ENCODE measurements at regions not wholly inside any gene's neighbourhood (a gene's known extent, or its start where the extent isn't known, plus 50 kb on each side); places are given as distances from the start of the nearest gene placed in this dataset.
A peak's percentile ranks its signal among the peaks of the same experiment; 100 is the strongest.

- no peak for TF ChIP-seq FUBP1 (CRISPR knock-in tag; IDR thresholded peaks at IDR 0.05; ENCODE audit: borderline replicate concordance)
- TF ChIP-seq POLR2AphosphoS5 (IDR thresholded peaks at IDR 0.05; ENCODE audit: low read depth, low read length), result no peak
- no peak for TF ChIP-seq FOXK2 (IDR thresholded peaks at IDR 0.05)
- no peak for TF ChIP-seq ZNF839 (CRISPR knock-in tag; IDR thresholded peaks at IDR 0.05; ENCODE audit: borderline replicate concordance)
- no peak for TF ChIP-seq ZNF878 (CRISPR knock-in tag; IDR thresholded peaks at IDR 0.05)
Measured at GRCh38 chr16:14018851-14019250, 52.3 kb upstream of the MRTFB start (continued).

GRCh38 chr16:14020141-14020540 lies 51.0 kb upstream of the MRTFB start:
- POLR2A ChIA-PET, result no interaction called here
- peak; percentile 24 to 48; a peak in 2 of 4 replicates for TF ChIP-seq NR2F1 (CRISPR knock-in tag; IDR thresholded peaks at IDR 0.05)
- 0 out of 2 replicates have a peak, but pooled peaks have one; percentile 47 for TF ChIP-seq SMAD3 (CRISPR knock-in tag; IDR thresholded peaks at IDR 0.05)
- peak; percentile 58; the same call in 1 of the 2 replicates for TF ChIP-seq ZGPAT (CRISPR knock-in tag; IDR thresholded peaks at IDR 0.05)
- TF ChIP-seq PAXIP1 (CRISPR knock-in tag; conservative IDR thresholded peaks at IDR 0.05), result 0 out of 2 replicates have a peak, but pooled peaks have one; percentile 14
- no peak for TF ChIP-seq ZFP36L1 (CRISPR knock-in tag; IDR thresholded peaks at IDR 0.05)
- no peak for TF ChIP-seq ZBTB2 (CRISPR knock-in tag; IDR thresholded peaks at IDR 0.05; ENCODE audit: low read depth)
- TF ChIP-seq GABPB1 (CRISPR knock-in tag; IDR thresholded peaks at IDR 0.05), result 0 out of 2 replicates have a peak, but pooled peaks have one; percentile 12
- no peak for TF ChIP-seq ZNF20 (CRISPR knock-in tag; IDR thresholded peaks at IDR 0.05)

More at GRCh38 chr16:14020141-14020540, 51.0 kb upstream of the MRTFB start:
- Histone ChIP-seq H3K4me1 (ENCODE audit: insufficient read depth, low read length) (peaks cover 31% of the 10 kb centered on the region), H4K20me1 (ENCODE audit: insufficient read depth, low read length) (no peaks in the 10 kb centered on the region), H3K9me3 (ENCODE audit: low read length) (no peaks in the 10 kb centered on the region), H3K4me3 (replicated peaks in 1 of 3; ENCODE audit: insufficient read depth in 1 of 3, low read depth in 2 of 3, low read length in 3 of 3) (no peak overlapping the region), H3K9ac (ENCODE audit: insufficient read depth, low read depth, low read length) (no peak overlapping the region), H2AFZ (ENCODE audit: low read length) (no peak overlapping the region), H3K36me3 (replicated peaks in 1 of 2; ENCODE audit: control insufficient read depth in 1 of 2, insufficient read depth in 2 of 2, low read length in 2 of 2) (no peaks in the 10 kb centered on the region), H3K4me2 (ENCODE audit: low read depth, low read length) (no peak overlapping the region), H3K79me2 (ENCODE audit: insufficient read depth, low read length) (no peaks in the 10 kb centered on the region), H3K27me3 (ENCODE audit: control insufficient read depth in 1 of 2, insufficient read depth in 2 of 2, low read length in 2 of 2) (0 out of 5 replicates have a peak, but pooled peaks cover 0 to 4% of the 10 kb centered on the region in 2 experiments), H3K27ac (ENCODE audit: extremely low read length, insufficient read depth, low read length) (no peak overlapping the region)
- in situ Hi-C loops (cut with HindIII; ENCODE audit: extremely low pct_ligation_motif_present, low pct_unique_long_range_greater_than_20kb) (no loop called here), intact Hi-C loops (cut with micrococcal nuclease; ENCODE audit: unreplicated experiment) (no loop called here)
- no TSS peak for BruUV-seq (replicated peaks)
- ATAC-seq (peak; percentile 65), FAIRE-seq (no peak), DNase-seq (ENCODE audit: low spot score) (peak; percentile 53)
- CTCF ChIA-PET (ENCODE audit: low intra/inter-chr PET ratio, low total read pairs), result no interaction called here
- 43% methylated on average over 2 of the region's 2 CpGs for WGBS (ENCODE audit: low lambda C conversion rate)
